ENCODE measurements at regions not wholly inside any gene's neighbourhood (a gene's known extent, or its start where the extent isn't known, plus 50 kb on each side); places are given as distances from the start of the nearest gene placed in this dataset.
A peak's percentile ranks its signal among the peaks of the same experiment; 100 is the strongest.

DNA sequence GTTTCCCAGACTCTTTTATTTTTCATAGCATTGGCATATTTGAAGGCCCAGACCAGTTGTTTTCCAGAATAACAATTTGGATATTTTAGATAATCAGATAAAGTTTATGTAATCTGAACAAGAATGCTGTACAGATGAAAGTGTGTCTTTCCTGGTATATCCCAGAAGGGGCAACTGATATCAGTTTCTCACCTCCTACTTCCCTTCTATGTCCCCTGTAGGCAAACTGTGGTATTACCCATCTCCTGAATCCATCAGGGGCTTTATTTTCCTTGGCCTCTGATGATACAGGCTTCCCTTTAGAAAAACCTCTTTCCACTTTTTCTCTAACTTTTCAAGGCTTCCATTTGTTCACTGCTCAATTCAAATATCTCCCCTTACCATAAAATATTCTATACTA, 87.5 kb upstream of the RGS1 start:
- in situ Hi-C loops (cut with HindIII; ENCODE audit: low pct_unique_long_range_greater_than_20kb, low sequenced_read_pairs) (no loop called here), intact Hi-C loops (cut with micrococcal nuclease; ENCODE audit: unreplicated experiment) (no loop called here)
- Histone ChIP-seq H3K9me3 (ENCODE audit: control insufficient read depth, insufficient read depth, low read depth, low read length) (no peaks in the 10 kb centered on the region), H3K27ac (ENCODE audit: low read length) (no peak overlapping the region), H3K4me1 (ENCODE audit: control insufficient read depth, insufficient read depth, low read length) (no peaks in the 10 kb centered on the region), H3K4me3 (ENCODE audit: low read depth in 2 of 2, low read length in 2 of 2) (no peak overlapping the region), H3K36me3 (ENCODE audit: control insufficient read depth, insufficient read depth, low read length) (no peaks in the 10 kb centered on the region), H3K27me3 (ENCODE audit: control insufficient read depth, insufficient read depth, low read length) (no peaks in the 10 kb centered on the region)
- no TSS peak for BruUV-seq (replicated peaks)
- DNase-seq (ENCODE audit: low read depth, low spot score) (no peak), ATAC-seq (no peak)
- TF ChIP-seq, protein P1, sequence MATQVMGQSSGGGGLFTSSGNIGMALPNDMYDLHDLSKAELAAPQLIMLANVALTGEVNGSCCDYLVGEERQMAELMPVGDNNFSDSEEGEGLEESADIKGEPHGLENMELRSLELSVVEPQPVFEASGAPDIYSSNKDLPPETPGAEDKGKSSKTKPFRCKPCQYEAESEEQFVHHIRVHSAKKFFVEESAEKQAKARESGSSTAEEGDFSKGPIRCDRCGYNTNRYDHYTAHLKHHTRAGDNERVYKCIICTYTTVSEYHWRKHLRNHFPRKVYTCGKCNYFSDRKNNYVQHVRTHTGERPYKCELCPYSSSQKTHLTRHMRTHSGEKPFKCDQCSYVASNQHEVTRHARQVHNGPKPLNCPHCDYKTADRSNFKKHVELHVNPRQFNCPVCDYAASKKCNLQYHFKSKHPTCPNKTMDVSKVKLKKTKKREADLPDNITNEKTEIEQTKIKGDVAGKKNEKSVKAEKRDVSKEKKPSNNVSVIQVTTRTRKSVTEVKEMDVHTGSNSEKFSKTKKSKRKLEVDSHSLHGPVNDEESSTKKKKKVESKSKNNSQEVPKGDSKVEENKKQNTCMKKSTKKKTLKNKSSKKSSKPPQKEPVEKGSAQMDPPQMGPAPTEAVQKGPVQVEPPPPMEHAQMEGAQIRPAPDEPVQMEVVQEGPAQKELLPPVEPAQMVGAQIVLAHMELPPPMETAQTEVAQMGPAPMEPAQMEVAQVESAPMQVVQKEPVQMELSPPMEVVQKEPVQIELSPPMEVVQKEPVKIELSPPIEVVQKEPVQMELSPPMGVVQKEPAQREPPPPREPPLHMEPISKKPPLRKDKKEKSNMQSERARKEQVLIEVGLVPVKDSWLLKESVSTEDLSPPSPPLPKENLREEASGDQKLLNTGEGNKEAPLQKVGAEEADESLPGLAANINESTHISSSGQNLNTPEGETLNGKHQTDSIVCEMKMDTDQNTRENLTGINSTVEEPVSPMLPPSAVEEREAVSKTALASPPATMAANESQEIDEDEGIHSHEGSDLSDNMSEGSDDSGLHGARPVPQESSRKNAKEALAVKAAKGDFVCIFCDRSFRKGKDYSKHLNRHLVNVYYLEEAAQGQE (IDR thresholded peaks at IDR 0.05; ENCODE audit: insufficient read depth in 1 of 2, low read depth in 2 of 2, low read length in 1 of 2): no peak
- TF ChIP-seq CTCF (IDR thresholded peaks at IDR 0.05) (peak; percentile 11; the same call in 1 of the 2 replicates), SIN3A (IDR thresholded peaks at IDR 0.05; ENCODE audit: borderline replicate concordance, insufficient read depth, low read depth, low read length) (no peak)
- CTCF ChIA-PET: no interaction called here
- POLR2A ChIA-PET: no interaction called here

- no peaks in the 10 kb centered on the region for H3K27me3 ChIP-seq (ENCODE audit: control insufficient read depth, insufficient read depth, low read length)
- no TSS peak for BruUV-seq (replicated peaks)
- in situ Hi-C loops (cut with HindIII; ENCODE audit: low pct_unique_long_range_greater_than_20kb, low sequenced_read_pairs): no loop called here
- ATAC-seq (no peak), DNase-seq (ENCODE audit: low read depth, low spot score) (no peak)
- no peaks in the 10 kb centered on the region for H3K9me3 ChIP-seq (ENCODE audit: control insufficient read depth, insufficient read depth, low read depth, low read length)
- no peaks in the 10 kb centered on the region for H3K4me1 ChIP-seq (ENCODE audit: control insufficient read depth, insufficient read depth, low read length)
- no peak overlapping the region for H3K4me3 ChIP-seq (ENCODE audit: low read depth in 2 of 2, low read length in 2 of 2)
- intact Hi-C loops (cut with micrococcal nuclease; ENCODE audit: unreplicated experiment): no loop called here
- no peak overlapping the region for H3K27ac ChIP-seq (ENCODE audit: low read length)
- TF ChIP-seq SIN3A (IDR thresholded peaks at IDR 0.05; ENCODE audit: borderline replicate concordance, insufficient read depth, low read depth, low read length) (no peak), TCF7L2 (IDR thresholded peaks at IDR 0.05; ENCODE audit: low read depth, low read length) (no peak)
- ChIA-PET CTCF (no interaction called here), POLR2A (no interaction called here)
- H3K36me3 ChIP-seq (ENCODE audit: control insufficient read depth, insufficient read depth, low read length): no peaks in the 10 kb centered on the region
Observed at GRCh38 chr1:192489047-192489446, 86.5 kb upstream of the RGS1 start.

- no peak overlapping the region for H3K4me3 ChIP-seq (ENCODE audit: low read depth in 2 of 2, low read length in 2 of 2)
- H3K9me3 ChIP-seq (ENCODE audit: control insufficient read depth, insufficient read depth, low read depth, low read length): no peaks in the 10 kb centered on the region
- no peaks in the 10 kb centered on the region for H3K4me1 ChIP-seq (ENCODE audit: control insufficient read depth, insufficient read depth, low read length)
- in situ Hi-C loops (cut with HindIII; ENCODE audit: low pct_unique_long_range_greater_than_20kb, low sequenced_read_pairs) (no loop called here), intact Hi-C loops (cut with micrococcal nuclease; ENCODE audit: unreplicated experiment) (no loop called here)
- no peaks in the 10 kb centered on the region for H3K27me3 ChIP-seq (ENCODE audit: control insufficient read depth, insufficient read depth, low read length)
- no peak for DNase-seq (ENCODE audit: low read depth, low spot score)
- ChIA-PET POLR2A (no interaction called here), CTCF (no interaction called here)
- ATAC-seq: no peak; the same call in 1 of the 2 replicates
- H3K36me3 ChIP-seq (ENCODE audit: control insufficient read depth, insufficient read depth, low read length): no peaks in the 10 kb centered on the region
- TF ChIP-seq CTCF (IDR thresholded peaks at IDR 0.05) (no peak), TCF7L2 (IDR thresholded peaks at IDR 0.05; ENCODE audit: low read depth, low read length) (no peak), POLR2AphosphoS5 (IDR thresholded peaks at IDR 0.05; ENCODE audit: low read depth, low read length) (no peak), SIN3A (IDR thresholded peaks at IDR 0.05; ENCODE audit: borderline replicate concordance, insufficient read depth, low read depth, low read length) (no peak)
- TF ChIP-seq, protein P1 (IDR thresholded peaks at IDR 0.05; ENCODE audit: insufficient read depth in 1 of 2, low read depth in 2 of 2, low read length in 1 of 2): no peak
- no TSS peak for BruUV-seq (replicated peaks)
- H3K27ac ChIP-seq (ENCODE audit: low read length): no peak overlapping the region
Observed at GRCh38 chr1:192489748-192490147, 85.8 kb upstream of the RGS1 start.
